ENCODE measurements at regions not wholly inside any gene's neighbourhood (a gene's known extent, or its start where the extent isn't known, plus 50 kb on each side); places are given as distances from the start of the nearest gene placed in this dataset.

GRCh38 chr2:125942585-125943424 is 713.2 kb upstream of the GYPC start:
- TF ChIP-seq CTCF (IDR thresholded peaks at IDR 0.05) (no peak), POLR2AphosphoS5 (IDR thresholded peaks at IDR 0.05) (no peak), POLR2A (IDR thresholded peaks at IDR 0.05) (no peak), EP300 (IDR thresholded peaks at IDR 0.05) (no peak)

All from stomach (tissue), 4 donors.